ENCODE measurements at regions not wholly inside any gene's neighbourhood (a gene's known extent, or its start where the extent isn't known, plus 50 kb on each side); places are given as distances from the start of the nearest gene placed in this dataset.

GRCh38 chr18:44156126-44156525 lies 524.6 kb upstream of the SETBP1 start:
- peak; percentile 88 for DNase-seq

DNA sequence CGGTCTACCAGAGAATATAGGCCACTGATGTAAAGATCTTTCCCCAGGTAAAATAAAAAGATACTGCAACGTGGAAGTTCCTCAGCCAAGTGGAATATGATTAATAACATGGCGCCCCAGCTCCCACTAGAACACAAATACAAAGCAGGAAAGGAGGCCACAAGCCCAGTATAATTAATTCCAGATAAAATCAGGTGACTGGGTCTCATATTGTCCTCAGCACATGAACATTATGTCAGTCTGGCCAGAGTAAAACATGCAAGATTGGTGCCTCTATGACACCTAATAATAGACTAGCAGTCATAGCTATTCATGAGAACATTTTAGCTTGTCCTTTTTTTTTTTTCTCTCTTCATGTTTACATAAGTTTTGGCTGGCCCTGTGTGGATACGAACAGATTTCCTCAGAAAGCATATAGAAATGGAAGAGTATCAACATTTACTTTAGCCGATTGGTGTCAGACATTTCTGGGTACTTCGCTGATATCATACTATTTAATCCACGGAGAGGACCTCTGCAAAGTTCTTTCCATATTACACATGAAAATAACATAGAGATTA lies 523.8 kb upstream of the SETBP1 start:
- no peak for DNase-seq

GRCh38 chr18:44170208-44170880 lies 510.3 kb upstream of the SETBP1 start:
- DNase-seq, result no peak

DNA sequence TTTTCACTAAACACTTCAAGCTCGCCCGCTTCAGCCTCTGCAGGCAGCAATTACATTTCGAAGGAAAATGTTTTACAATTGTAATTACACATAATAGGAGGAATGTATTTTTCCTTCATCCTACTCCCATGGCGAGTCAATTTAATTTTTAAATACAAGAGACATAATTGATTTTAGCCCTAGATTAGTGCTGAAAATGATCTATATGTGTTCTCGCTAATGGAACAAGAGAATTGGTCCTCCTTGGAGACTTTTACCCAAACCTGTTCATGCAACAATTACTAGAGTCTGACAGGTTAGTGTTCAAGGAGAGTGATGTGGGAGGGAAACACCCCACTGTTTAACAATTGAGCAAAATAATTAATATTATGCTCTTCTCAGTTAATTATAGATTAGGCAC lies 509.4 kb upstream of the SETBP1 start:
- no peak for DNase-seq

DNA sequence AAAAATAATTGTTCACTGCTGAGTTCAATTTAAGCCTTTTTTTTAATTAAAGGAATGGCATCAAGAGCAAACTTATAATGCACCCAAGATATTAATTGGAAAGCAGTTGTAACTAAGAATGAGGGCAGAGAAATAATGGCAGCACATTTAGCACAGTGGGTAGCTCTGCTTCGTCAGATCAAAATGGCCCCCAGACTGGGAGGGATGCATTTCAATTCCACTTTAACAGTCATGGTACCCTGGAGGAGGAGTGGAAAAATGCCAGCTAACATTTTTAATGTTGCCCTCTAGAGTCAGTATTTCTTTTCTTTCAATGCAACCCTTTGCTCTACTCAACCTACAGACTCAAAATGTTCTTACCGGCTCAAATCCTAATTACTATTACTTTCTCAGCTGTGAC lies 504.8 kb upstream of the SETBP1 start:
- DNase-seq, result no peak

- no peak for DNase-seq
Measured at GRCh38 chr18:44178476-44178875, 502.2 kb upstream of the SETBP1 start.

GRCh38 chr18:44179693-44180092 lies 501.0 kb upstream of the SETBP1 start:
- DNase-seq, result no peak

DNA sequence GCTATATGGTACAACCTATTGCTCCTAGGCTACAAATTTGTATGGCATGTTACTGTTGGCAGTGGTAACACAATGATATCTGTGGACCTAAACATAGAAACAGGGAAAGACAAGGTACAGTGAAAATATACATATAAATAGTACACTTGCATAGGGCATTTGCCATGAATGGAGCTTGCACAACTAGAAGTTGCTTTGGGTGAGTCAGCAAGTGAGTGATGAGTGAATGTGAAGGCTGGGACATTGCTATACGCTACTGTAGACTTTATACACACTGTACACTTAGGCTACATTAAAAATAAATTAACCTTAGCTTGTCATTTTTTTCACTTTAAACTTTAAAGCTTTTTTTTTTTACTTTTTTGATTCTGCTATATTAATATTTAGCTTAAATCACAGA lies 500.0 kb upstream of the SETBP1 start:
- DNase-seq, result no peak

- no peak for DNase-seq
Measured at GRCh38 chr18:44181951-44182747, 498.5 kb upstream of the SETBP1 start.

- no peak for DNase-seq
Measured at GRCh38 chr18:44186001-44186400, 494.7 kb upstream of the SETBP1 start.

GRCh38 chr18:44187090-44187489 lies 493.6 kb upstream of the SETBP1 start:
- DNase-seq, result no peak

GRCh38 chr18:44195394-44196140 lies 485.1 kb upstream of the SETBP1 start:
- DNase-seq, result no peak

DNA sequence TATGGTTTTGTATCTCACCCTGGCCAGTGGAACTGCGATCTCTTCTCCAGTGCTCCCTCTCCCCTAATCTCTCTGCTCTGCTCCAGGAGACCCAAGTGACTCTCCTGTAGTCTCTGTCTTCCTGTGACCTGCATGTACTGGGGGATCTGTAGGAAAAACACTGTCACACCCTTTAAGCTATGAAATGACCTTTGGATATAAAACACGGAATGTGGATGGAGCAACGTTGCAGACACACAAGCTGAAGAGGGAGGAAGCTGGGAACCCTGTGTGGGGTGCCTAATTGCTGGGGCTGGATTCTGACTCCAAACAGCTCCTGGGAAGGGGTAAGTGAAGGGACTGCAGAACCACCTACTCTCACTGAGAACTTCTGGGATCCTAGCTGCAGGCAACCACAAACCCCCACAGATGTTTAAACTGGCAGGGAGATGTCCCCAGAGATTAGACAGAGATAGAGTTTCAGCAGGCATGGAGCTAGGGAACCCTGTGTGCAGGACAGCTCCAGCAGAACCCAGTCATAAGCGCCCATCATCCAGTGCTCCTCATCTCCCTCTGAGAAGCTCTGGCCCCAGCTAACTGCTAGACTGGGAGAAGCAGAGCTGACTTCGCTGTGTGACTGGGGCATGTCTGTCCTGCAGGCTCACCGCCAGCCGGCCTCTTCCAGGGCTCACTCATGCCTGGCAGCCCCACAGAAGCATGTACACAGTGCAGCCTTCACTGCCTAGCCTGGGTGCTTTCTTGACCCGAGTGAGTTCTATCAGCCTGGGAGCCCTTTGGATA lies 482.7 kb upstream of the SETBP1 start:
- no peak for DNase-seq

- no peak for DNase-seq
Measured at GRCh38 chr18:44198612-44199284, 481.9 kb upstream of the SETBP1 start.

GRCh38 chr18:44213293-44213692 lies 467.4 kb upstream of the SETBP1 start:
- no peak for DNase-seq

- no peak for DNase-seq
Measured at GRCh38 chr18:44214396-44214795, 466.3 kb upstream of the SETBP1 start.

GRCh38 chr18:44216169-44216568 lies 464.5 kb upstream of the SETBP1 start:
- DNase-seq, result no peak

DNA sequence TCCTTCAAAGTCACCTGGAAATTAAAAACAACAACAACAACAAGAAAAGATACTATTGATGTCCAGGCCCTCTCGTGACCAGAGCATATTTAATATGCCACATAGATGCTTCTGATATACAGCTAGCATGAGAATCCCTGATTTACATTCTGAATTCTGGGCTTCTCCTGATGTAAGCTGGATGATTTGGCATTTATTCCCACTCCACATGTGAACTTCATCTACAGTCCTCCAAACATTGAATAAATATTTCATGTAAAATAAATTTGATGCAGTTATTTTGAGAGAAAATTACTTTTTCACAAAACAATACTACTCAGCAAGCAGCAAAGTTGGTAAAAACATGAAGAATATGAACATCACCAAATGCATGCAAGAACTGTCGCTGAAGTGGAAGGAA lies 453.2 kb upstream of the SETBP1 start:
- DNase-seq, result peak; percentile 44

DNA sequence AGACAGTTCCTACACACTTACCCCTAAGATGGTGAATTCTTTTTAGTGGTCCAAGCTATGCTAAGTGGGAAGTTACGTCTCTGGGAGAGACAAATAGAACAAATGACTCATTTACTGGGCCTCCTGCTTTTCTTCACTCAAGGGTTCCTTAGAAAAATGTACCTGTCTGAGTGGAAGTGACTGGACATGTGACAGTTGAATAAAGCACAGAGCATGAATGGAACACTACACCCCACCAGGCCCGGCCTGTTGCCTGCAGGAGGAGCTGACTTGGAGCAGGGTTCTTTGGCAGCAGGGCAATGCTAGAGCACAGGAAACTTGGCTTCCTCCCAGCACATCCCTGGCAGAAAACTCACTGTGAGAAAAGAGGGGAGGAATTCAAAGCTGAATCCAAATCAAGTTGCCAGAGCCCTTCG lies 451.0 kb upstream of the SETBP1 start:
- peak; percentile 78 for DNase-seq

DNA sequence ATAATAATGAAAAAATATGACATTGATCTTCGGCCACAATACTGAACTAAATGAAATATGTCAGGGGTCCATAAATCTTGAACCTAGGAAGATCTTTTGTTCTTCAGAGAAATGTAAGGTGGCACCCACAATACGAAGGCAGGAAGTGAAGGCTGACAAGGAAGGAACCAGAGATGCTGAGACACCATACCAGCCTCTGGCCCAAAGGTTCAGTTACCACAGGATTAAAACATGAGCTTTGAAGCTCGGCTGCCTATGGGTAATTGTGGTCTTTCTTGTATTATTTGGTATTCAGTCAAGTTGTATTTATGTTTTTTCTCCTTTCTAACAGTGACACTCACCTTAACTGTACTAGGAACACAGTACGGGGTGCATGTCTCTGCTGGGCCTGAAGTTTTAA lies 448.8 kb upstream of the SETBP1 start:
- DNase-seq, result no peak

DNA sequence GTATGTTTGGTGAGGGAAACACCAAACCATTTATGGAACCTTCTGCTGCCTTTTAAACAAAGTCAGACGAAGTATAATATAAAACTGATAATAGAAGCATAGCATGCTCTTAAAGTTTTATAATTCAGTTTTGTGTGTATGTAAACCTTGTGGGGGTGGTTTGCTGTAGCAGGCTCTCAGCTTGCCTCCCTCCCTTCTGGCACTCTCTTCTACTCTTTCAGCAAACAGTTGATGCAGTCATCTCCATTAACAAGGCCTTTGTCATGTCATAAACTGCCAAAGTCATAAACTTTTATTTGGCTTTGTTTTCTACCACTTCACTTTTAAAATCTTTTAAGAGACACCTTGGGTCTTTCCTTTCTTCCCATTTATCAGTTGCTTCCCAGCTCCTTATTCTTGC lies 448.2 kb upstream of the SETBP1 start:
- DNase-seq, result no peak

- DNase-seq, result no peak
Measured at GRCh38 chr18:44238454-44238853, 442.2 kb upstream of the SETBP1 start.

All from skin of body (tissue), 1 donor.